ENCODE measurements at regions not wholly inside any gene's neighbourhood (a gene's known extent, or its start where the extent isn't known, plus 50 kb on each side); places are given as distances from the start of the nearest gene placed in this dataset.

DNA sequence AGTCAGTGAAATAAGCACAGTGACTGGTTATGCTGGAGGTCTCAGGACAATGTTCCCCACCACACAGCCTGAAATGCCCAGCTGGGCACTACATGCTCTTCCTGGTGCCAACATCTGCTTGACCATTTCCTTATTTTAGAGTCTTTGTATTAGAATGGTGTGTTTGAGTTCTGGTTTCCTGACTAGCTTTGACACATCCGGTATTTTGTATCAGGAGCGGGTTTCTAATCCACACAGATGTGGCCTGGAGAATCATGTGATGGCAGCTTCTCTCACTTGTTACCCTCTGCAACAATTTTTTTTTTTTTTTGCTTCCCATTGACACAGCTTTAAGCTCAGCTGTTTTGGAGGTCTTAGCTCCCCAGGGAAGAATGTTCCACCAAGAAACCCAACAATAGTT, 164.5 kb upstream of the CST7 start:
- no peak for DNase-seq (ENCODE audit: low read depth in 2 of 2)
- TF ChIP-seq CTCF (IDR thresholded peaks at IDR 0.05; ENCODE audit: low read depth, low read length), result no peak

DNA sequence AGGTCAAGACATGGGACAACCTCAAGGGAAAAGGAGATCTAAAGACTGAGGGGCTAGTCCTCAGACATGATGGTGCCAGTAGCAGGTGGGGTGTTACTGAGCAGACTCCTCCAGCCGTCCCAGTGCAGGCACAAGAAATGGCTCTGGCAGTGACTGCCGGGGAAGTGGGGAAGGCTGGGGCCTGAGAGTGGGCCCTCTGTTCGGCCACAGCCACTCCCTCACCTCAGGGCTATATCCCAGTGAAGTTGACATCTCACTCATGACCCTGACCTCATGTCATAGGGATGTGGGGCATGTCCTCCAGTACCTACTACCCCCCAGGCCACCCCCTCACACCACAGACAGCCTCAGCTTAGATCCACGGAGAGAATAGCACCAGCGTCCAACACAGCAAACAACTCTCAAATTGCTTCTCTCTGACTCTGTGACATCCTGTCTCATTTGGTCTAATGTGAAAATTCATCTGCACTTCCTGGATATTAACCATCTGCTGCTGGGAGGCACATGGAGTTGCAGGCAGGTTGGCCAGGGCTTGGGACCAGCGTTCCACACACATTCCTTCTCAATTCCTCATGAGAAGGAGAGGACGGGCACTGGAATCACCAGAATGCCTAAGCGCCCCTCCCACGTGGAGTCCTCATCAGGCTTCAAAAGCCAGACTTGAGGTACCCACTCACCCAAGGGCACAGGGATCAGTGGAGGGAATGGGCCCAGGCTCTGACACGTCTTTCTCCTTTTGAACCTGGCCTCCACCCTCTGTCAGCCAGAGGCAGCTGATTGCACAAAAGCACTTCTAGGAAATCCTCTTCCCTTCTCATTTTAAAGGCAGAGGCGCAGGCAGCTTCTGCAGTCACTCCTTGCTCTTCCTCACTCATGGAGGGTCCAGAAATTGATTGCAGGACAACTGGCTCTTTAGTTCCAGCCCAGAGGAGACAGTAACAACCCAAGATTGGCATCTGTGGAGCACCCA, 163.6 kb upstream of the CST7 start:
- peak; percentile 20 to 36 for DNase-seq (ENCODE audit: low read depth in 2 of 2)
- no peak overlapping the region for H3K4me3 ChIP-seq (replicated peaks in 1 of 2; ENCODE audit: low read depth in 2 of 2, low read length in 2 of 2)
- TF ChIP-seq CTCF (IDR thresholded peaks at IDR 0.05; ENCODE audit: low read depth, low read length), result no peak

More for the DNA sequence above, 164.5 kb upstream of the CST7 start:
- no peak overlapping the region for H3K4me3 ChIP-seq (replicated peaks in 1 of 2; ENCODE audit: low read depth in 2 of 2, low read length in 2 of 2)

DNA sequence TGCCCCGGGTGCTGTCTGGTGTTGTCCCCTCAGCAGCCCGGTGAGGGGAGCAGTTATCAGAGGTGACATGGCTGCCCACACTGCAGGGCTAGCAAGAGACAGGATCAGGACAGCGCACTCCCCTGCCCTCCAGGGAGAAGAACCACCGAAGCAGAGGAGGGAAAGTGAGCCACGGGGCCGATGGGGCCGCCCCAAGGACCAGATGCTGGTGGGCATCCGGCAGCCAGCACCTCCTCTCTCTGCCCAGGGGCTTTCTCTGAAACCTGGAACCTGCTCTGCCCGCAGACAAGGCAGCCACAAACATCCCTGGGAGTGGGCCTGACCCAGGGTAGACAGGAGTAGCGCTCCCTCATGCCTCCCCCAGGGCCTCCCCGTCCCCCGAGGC, 163.0 kb upstream of the CST7 start:
- DNase-seq (ENCODE audit: low read depth in 2 of 2), result no peak
- TF ChIP-seq CTCF (IDR thresholded peaks at IDR 0.05; ENCODE audit: low read depth, low read length), result no peak
- H3K4me3 ChIP-seq (replicated peaks in 1 of 2; ENCODE audit: low read depth in 2 of 2, low read length in 2 of 2), result no peak overlapping the region

GRCh38 chr20:24786646-24787045, 162.4 kb upstream of the CST7 start:
- no peak overlapping the region for H3K4me3 ChIP-seq (replicated peaks in 1 of 2; ENCODE audit: low read depth in 2 of 2, low read length in 2 of 2)
- TF ChIP-seq CTCF (IDR thresholded peaks at IDR 0.05; ENCODE audit: low read depth, low read length), result no peak
- no peak for DNase-seq (ENCODE audit: low read depth in 2 of 2)

DNA sequence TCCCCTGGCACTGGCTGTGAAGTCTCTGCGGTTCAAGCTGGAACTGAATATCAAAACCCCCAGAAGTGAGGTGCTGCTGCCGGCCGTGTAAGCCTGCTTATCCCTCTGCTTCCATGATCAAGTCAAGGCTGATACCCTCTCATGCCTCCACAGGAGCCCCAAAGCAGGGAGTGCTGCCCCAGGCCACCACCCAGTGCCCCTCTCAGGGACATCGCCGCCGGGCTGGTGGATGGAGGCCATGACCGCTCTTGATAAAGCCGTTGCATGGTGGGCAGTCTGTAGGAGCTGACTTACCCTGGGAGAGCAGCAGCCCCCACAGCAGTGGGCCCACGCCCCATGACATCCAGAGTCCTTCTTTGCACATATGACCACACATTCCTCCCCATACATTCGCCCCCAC, 162.0 kb upstream of the CST7 start:
- no peak for TF ChIP-seq CTCF (IDR thresholded peaks at IDR 0.05; ENCODE audit: low read depth, low read length)

DNA sequence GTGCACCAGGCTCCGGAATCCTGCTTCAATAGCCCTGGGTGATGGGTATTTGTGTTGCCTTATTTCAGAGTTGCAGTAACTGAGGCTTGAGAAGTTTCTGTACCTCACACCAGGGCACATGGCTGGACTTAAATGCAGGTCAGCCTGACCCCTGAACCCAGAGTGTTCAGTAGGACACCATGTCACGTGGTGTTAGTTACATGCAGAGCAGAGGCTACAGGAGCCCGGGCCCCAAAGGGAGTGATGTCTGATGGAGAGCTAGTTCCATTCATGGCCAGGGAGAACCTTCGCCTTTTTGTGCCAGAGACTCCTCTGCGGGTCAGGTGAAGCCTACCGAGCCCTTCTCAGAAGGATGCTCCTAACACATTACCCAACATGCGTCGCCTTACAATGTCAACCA, 161.4 kb upstream of the CST7 start:
- DNase-seq (ENCODE audit: low read depth in 2 of 2), result no peak
- no peak overlapping the region for H3K4me3 ChIP-seq (replicated peaks in 1 of 2; ENCODE audit: low read depth in 2 of 2, low read length in 2 of 2)
- no peak for TF ChIP-seq CTCF (IDR thresholded peaks at IDR 0.05; ENCODE audit: low read depth, low read length)

More for the DNA sequence above, 162.0 kb upstream of the CST7 start:
- DNase-seq (ENCODE audit: low read depth in 2 of 2), result no peak
- no peak overlapping the region for H3K4me3 ChIP-seq (replicated peaks in 1 of 2; ENCODE audit: low read depth in 2 of 2, low read length in 2 of 2)

Data from cardiac fibroblast (primary cell).